Pancreas (tissue), 10 donors: ENCODE measurements at regions not wholly inside any gene's neighbourhood (a gene's known extent, or its start where the extent isn't known, plus 50 kb on each side); places are given as distances from the start of the nearest gene placed in this dataset.
A peak's percentile ranks its signal among the peaks of the same experiment; 100 is the strongest.

ENCODE experiments used
- ATAC-seq, 4 donors: fragments of 200-7000 bp; cut with Tn5 transposase; one replicate each; pipeline versions ENCODE4 v1.8.0 to v1.9.1; 2020; ENCODE audit warnings: mild to moderate bottlenecking in 4 of 4, moderate library complexity in 4 of 4
- DNase-seq, 6 donors: peaks; one replicate each; pipeline ENCODE4 v3.0.0-alpha.2; 2020
- FAIRE-seq: peaks from 2 replicates; lab custom pipeline; 2012; peaks lifted over from hg19 to GRCh38; lab: Jason Lieb, UNC
- H3K27ac ChIP-seq, 4 donors: fragments of 200-600 bp; sonication (generic); 1 replicate in 3 of 4; 2 replicates in 1 of 4; pipeline versions ENCODE4 v1.5.0 to v1.8.0; 2020
- H3K27me3 ChIP-seq, 4 donors: fragments of 200-600 bp; one replicate each; pipeline ENCODE4 v1.8.0; 2021
- H3K36me3 ChIP-seq, 3 donors: fragments of 200-600 bp; sonication (generic) in 1 of 3; one replicate each; pipeline versions ENCODE4 v1.5.0 to v1.8.0; 2020 to 2021
- H3K4me1 ChIP-seq, 3 donors: fragments of 200-600 bp; one replicate each; pipeline ENCODE4 v1.8.0; 2021
- H3K4me3 ChIP-seq, 4 donors: fragments of 200-600 bp; sonication (generic) in 2 of 4; one replicate each; pipeline versions ENCODE4 v1.5.0 to v1.8.0; 2020 to 2021
- H3K9me3 ChIP-seq, 4 donors: fragments of 200-600 bp; one replicate each; pipeline ENCODE4 v1.8.0; 2021
- CTCF ChIP-seq, 4 donors: fragments of 200-600 bp; sonication (generic) in 3 of 4; IDR thresholded peaks; one replicate each; pipeline versions ENCODE4 v1.5.0 to v1.8.0; 2021; ENCODE audit warnings: antibody characterized with exemption in 4 of 4
- WGBS, 2 donors: extraction: QIAGEN DNeasy Blood & Tissue Kit; methylation state at CpG; one replicate each; pipeline ENCODE4 v1.1.7; 2013; 5-methylcytosine and 5-hydroxymethylcytosine counted together
- intact Hi-C, 3 donors: fragments of 100-400 bp; cut with DNase I; formaldehyde crosslinking; loops; one replicate each; pipeline versions ENCODE4 v1.11.1 to v1.14.2; 2022
- donor health status: healthy with polysubstance abuse.
- donor health status: DM: no; HTN: no; CAD: no; lungs with moderate emphysema.
- donor health status: DM: no; HTN: no; CAD: no.
- donor health status: control.
- donor health status: control.
- donor health status: Bipolar disorder and iron deficiency.
- donor health status: DM: yes; HTN: yes; CAD: no.
- donor health status: DM: no; HTN: no; CAD: no.
- donor health status: DM: no; HTN: no; CAD: no.
- donor health status: DM: yes; HTN: yes; CAD: no.

- peaks cover 7 to 10% (median 9%) of the 10 kb centered on the region in 3 donors for H3K4me1 ChIP-seq
- no peaks in the 10 kb centered on the region for H3K27me3 ChIP-seq
- TF ChIP-seq CTCF (IDR thresholded peaks at IDR 0.05): no peak
- H3K36me3 ChIP-seq: no peaks in the 10 kb centered on the region
- FAIRE-seq (no peak), DNase-seq (no peak), ATAC-seq (no peak)
- WGBS, 2 donors: 82 to 90% methylated on average over 1 of the region's 1 CpG
- no peak overlapping the region for H3K27ac ChIP-seq
- no peaks in the 10 kb centered on the region for H3K9me3 ChIP-seq
- intact Hi-C loops: no loop called here
- no peak overlapping the region for H3K4me3 ChIP-seq
These were observed 174.5 kb upstream of the TSC22D1 start for GRCh38 chr13:44750630-44751029.

- 44 to 52% methylated on average over 2 of the region's 2 CpGs for WGBS, 2 donors
These were observed 173.8 kb upstream of the TSC22D1 start for GRCh38 chr13:44749906-44750305.

GRCh38 chr13:44748439-44748838 is 172.3 kb upstream of the TSC22D1 start:
- DNase-seq: no peak

More at GRCh38 chr13:44749906-44750305, 173.8 kb upstream of the TSC22D1 start:
- intact Hi-C loops: no loop called here
- TF ChIP-seq CTCF (IDR thresholded peaks at IDR 0.05): no peak
- Histone ChIP-seq H3K27me3 (no peaks in the 10 kb centered on the region), H3K9me3 (no peaks in the 10 kb centered on the region), H3K36me3 (no peaks in the 10 kb centered on the region), H3K4me3 (no peak overlapping the region), H3K27ac (no peak overlapping the region), H3K4me1 (peaks cover 7 to 10% (median 9%) of the 10 kb centered on the region in 3 donors)
- DNase-seq (no peak), FAIRE-seq (no peak), ATAC-seq (no peak)

GRCh38 chr13:44747179-44747578 is 171.0 kb upstream of the TSC22D1 start:
- no peak for TF ChIP-seq CTCF (IDR thresholded peaks at IDR 0.05)
- Histone ChIP-seq H3K36me3 (no peaks in the 10 kb centered on the region), H3K27ac (peak overlapping the region; percentile 2 to 29 (median 22)), H3K27me3 (no peaks in the 10 kb centered on the region), H3K4me1 (peaks cover 7 to 10% (median 9%) of the 10 kb centered on the region in 3 donors), H3K9me3 (no peaks in the 10 kb centered on the region), H3K4me3 (no peak overlapping the region)
- WGBS, 2 donors: 21% methylated on average over 4 of the region's 4 CpGs
- intact Hi-C loops: no loop called here
- peak; percentile 75 to 95 (median 84) for ATAC-seq
- peak in 2 of 6 donors; percentile 38 to 39 for DNase-seq
- no peak for FAIRE-seq

More at GRCh38 chr13:44748439-44748838, 172.3 kb upstream of the TSC22D1 start:
- no peaks in the 10 kb centered on the region for H3K9me3 ChIP-seq
- H3K36me3 ChIP-seq: no peaks in the 10 kb centered on the region
- intact Hi-C loops: no loop called here
- no peak for FAIRE-seq
- H3K4me1 ChIP-seq: peaks cover 7 to 10% (median 9%) of the 10 kb centered on the region in 3 donors
- no peak for ATAC-seq
- 85 to 95% methylated on average over 1 of the region's 1 CpG for WGBS, 2 donors
- no peak for TF ChIP-seq CTCF (IDR thresholded peaks at IDR 0.05)
- no peaks in the 10 kb centered on the region for H3K27me3 ChIP-seq
- no peak overlapping the region for H3K4me3 ChIP-seq
- no peak overlapping the region for H3K27ac ChIP-seq

GRCh38 chr13:44746690-44747089 is 170.6 kb upstream of the TSC22D1 start:
- H3K9me3 ChIP-seq: no peaks in the 10 kb centered on the region
- TF ChIP-seq CTCF (IDR thresholded peaks at IDR 0.05): no peak
- intact Hi-C loops: no loop called here
- H3K27ac ChIP-seq: peak overlapping the region in 2 of 4 donors; percentile 2 to 19
- H3K36me3 ChIP-seq: no peaks in the 10 kb centered on the region
- no peaks in the 10 kb centered on the region for H3K27me3 ChIP-seq
- H3K4me3 ChIP-seq: no peak overlapping the region
- DNase-seq: no peak
- WGBS, 2 donors: 63 to 65% methylated on average over 5 of the region's 5 CpGs
- ATAC-seq: peak in 3 of 4 donors; percentile 15 to 25 (median 21)
- peaks cover 7 to 10% (median 9%) of the 10 kb centered on the region in 3 donors for H3K4me1 ChIP-seq
- no peak for FAIRE-seq
